HepG2 (cell line): ENCODE measurements at regions not wholly inside any gene's neighbourhood (a gene's known extent, or its start where the extent isn't known, plus 50 kb on each side); places are given as distances from the start of the nearest gene placed in this dataset.

ENCODE experiments used
- ATAC-seq: fragments of 200-7000 bp; cut with Tn5 transposase; 3 replicates; pipeline ENCODE4 v1.9.1; 2020; ENCODE audit warnings: mild to moderate bottlenecking, moderate library complexity
- BruUV-seq: library from RNA; stranded (reverse); fragments of 400-500 nt; replicated peaks from 2 replicates; lab custom pipeline; 2021; lab: Mats Ljungman, UMichigan
- CTCF ChIA-PET: fragments of 300-600 bp; formaldehyde crosslinking; extraction: SDS; loops from one replicate; lab custom pipeline; 2021; ENCODE audit warnings: low total read pairs, inconsistent platforms, low intra/inter-chr PET ratio; lab: Yijun Ruan, JAX
- POLR2A ChIA-PET: fragments of 350-600 bp; sonication (Branson Sonifier 250); formaldehyde crosslinking; loops from one replicate; lab custom pipeline; 2020; ENCODE audit warnings: antibody characterized with exemption, inconsistent platforms; lab: Yijun Ruan, JAX
- DNase-seq: peaks from one replicate; pipeline ENCODE4 v3.0.0-alpha.2; 2015; ENCODE audit warnings: low spot score
- FAIRE-seq: peaks from 3 replicates; lab custom pipeline; 2011; peaks lifted over from hg19 to GRCh38; lab: Jason Lieb, UNC
- H2AFZ ChIP-seq: one replicate; pipeline ENCODE4 v1.6.1; 2011; ENCODE audit warnings: low read length, inconsistent platforms
- H3K27ac ChIP-seq: fragments of 300-600 bp; 3 replicates; pipeline ENCODE4 v1.8.0; 2011; ENCODE audit warnings: mixed run types, mild to moderate bottlenecking, mixed read lengths, low read length, inconsistent platforms; ENCODE audit not compliant: insufficient read depth; ENCODE audit errors: extremely low read length
- H3K27me3 ChIP-seq, 2 experiments: fragments of 200-600 bp in 1 of 2; 2 replicates in 1 of 2; 3 replicates in 1 of 2; pipeline versions ENCODE4 v1.6.0 to v1.8.0; 2011; ENCODE audit warnings: low read length in 2 of 2, mild to moderate bottlenecking in 2 of 2, moderate library complexity in 2 of 2, inconsistent platforms in 1 of 2; ENCODE audit not compliant: insufficient read depth in 2 of 2, control insufficient read depth in 1 of 2
- H3K36me3 ChIP-seq, 2 experiments: fragments of 200-600 bp in 1 of 2; replicated peaks in 1 of 2; 2 replicates in 1 of 2; 3 replicates in 1 of 2; pipeline versions ENCODE4 v1.5.1 to v1.8.0; 2011; ENCODE audit warnings: low read length in 2 of 2, inconsistent platforms in 1 of 2; ENCODE audit not compliant: insufficient read depth in 2 of 2, control insufficient read depth in 1 of 2
- H3K4me1 ChIP-seq: 2 replicates; pipeline ENCODE4 v1.5.1; 2012; ENCODE audit warnings: low read length, inconsistent platforms; ENCODE audit not compliant: insufficient read depth
- H3K4me2 ChIP-seq: 2 replicates; pipeline ENCODE4 v1.6.0; 2011; ENCODE audit warnings: low read depth, low read length, inconsistent platforms
- H3K4me3 ChIP-seq, 3 experiments: fragments of 200-600 bp in 1 of 3; sonication (generic), shearing (Covaris generic) in 1 of 3; replicated peaks in 1 of 3; 2 replicates each; pipeline ENCODE4 v1.5.1; 2011 to 2016; ENCODE audit warnings: low read length in 3 of 3, inconsistent platforms in 2 of 3, low read depth in 2 of 3, mild to moderate bottlenecking in 2 of 3, control low read depth in 1 of 3, mixed read lengths in 1 of 3; ENCODE audit not compliant: insufficient read depth in 1 of 3
- H3K79me2 ChIP-seq: one replicate; pipeline ENCODE4 v1.6.1; 2011; ENCODE audit warnings: low read length, inconsistent platforms; ENCODE audit not compliant: insufficient read depth
- H3K9ac ChIP-seq: 2 replicates; pipeline ENCODE4 v1.6.0; 2011; ENCODE audit warnings: mild to moderate bottlenecking, low read depth, low read length, inconsistent platforms; ENCODE audit not compliant: insufficient read depth
- H3K9me3 ChIP-seq: 2 replicates; pipeline ENCODE4 v1.5.1; 2012; ENCODE audit warnings: mild to moderate bottlenecking, low read length
- H4K20me1 ChIP-seq: 2 replicates; pipeline ENCODE4 v1.6.0; 2011; ENCODE audit warnings: inconsistent platforms, mild to moderate bottlenecking, low read length, moderate library complexity; ENCODE audit not compliant: insufficient read depth
- CC2D1A ChIP-seq: sonication (generic); formaldehyde crosslinking; IDR thresholded peaks from 2 replicates; pipeline ENCODE4 v1.8.1; 2023; ENCODE audit warnings: mild to moderate bottlenecking, missing genetic modification reagents
- DPF2 ChIP-seq: sonication (generic); formaldehyde crosslinking; IDR thresholded peaks from 2 replicates; pipeline ENCODE4 v1.4.0; 2020; ENCODE audit warnings: mild to moderate bottlenecking, low read depth, missing genetic modification reagents, borderline replicate concordance
- HNRNPL ChIP-seq: fragments of 200-400 bp; formaldehyde crosslinking; IDR thresholded peaks from 2 replicates; pipeline ENCODE4 v1.6.1; 2017; ENCODE audit warnings: mild to moderate bottlenecking, low read depth, low read length
- MXD4 ChIP-seq: IDR thresholded peaks from 2 replicates; pipeline ENCODE4 v1.6.1; 2016; ENCODE audit warnings: mild to moderate bottlenecking, missing biosample characterization, missing genetic modification reagents
- NAIF1 ChIP-seq: sonication (generic); formaldehyde crosslinking; IDR thresholded peaks from 2 replicates; pipeline ENCODE4 v1.5.0; 2020; ENCODE audit warnings: mild to moderate bottlenecking, missing genetic modification reagents, borderline replicate concordance
- SMARCC2 ChIP-seq: fragments of 450-650 bp; IDR thresholded peaks from 2 replicates; pipeline ENCODE4 v1.6.1; 2017; ENCODE audit warnings: antibody characterized with exemption, mild to moderate bottlenecking
- SNRNP70 ChIP-seq: fragments of 200-400 bp; formaldehyde crosslinking; IDR thresholded peaks from 2 replicates; pipeline ENCODE4 v1.6.1; 2017; ENCODE audit warnings: mild to moderate bottlenecking, low read depth, low read length, moderate library complexity
- SOX5 ChIP-seq: IDR thresholded peaks from 2 replicates; pipeline ENCODE4 v1.6.1; 2016; ENCODE audit warnings: borderline replicate concordance
- TCF7L2 ChIP-seq: IDR thresholded peaks from 2 replicates; pipeline ENCODE4 v1.6.1; 2011; ENCODE audit warnings: mild to moderate bottlenecking, low read depth, low read length, moderate library complexity
- ZBTB7A ChIP-seq: sonication (generic); formaldehyde crosslinking; IDR thresholded peaks from 2 replicates; pipeline ENCODE4 v1.8.0; 2022; ENCODE audit warnings: mild to moderate bottlenecking, missing genetic modification reagents
- ZBTB7B ChIP-seq: sonication (generic); formaldehyde crosslinking; IDR thresholded peaks from 2 replicates; pipeline ENCODE4 v1.4.0; 2020; ENCODE audit warnings: missing genetic modification reagents
- ZBTB8A ChIP-seq: sonication (generic); formaldehyde crosslinking; IDR thresholded peaks from 2 replicates; pipeline ENCODE4 v1.4.0; 2020; ENCODE audit warnings: mild to moderate bottlenecking, low read depth, missing genetic modification reagents, borderline replicate concordance
- ZMAT3 ChIP-seq: sonication (generic); formaldehyde crosslinking; conservative IDR thresholded peaks from 2 replicates; pipeline ENCODE4 v1.7.0; 2021; ENCODE audit warnings: missing genetic modification reagents
- ZNF296 ChIP-seq: sonication (generic); formaldehyde crosslinking; conservative IDR thresholded peaks from 2 replicates; pipeline ENCODE4 v1.5.0; 2020; ENCODE audit warnings: mild to moderate bottlenecking, missing genetic modification reagents
- WGBS: methylation state at CpG from one replicate; pipeline ENCODE4 v1.1.6; 2017; ENCODE audit warnings: low lambda C conversion rate; 5-methylcytosine and 5-hydroxymethylcytosine counted together
- in situ Hi-C: cut with HindIII; loops from 2 replicates; pipeline ENCODE4 v1.10.0; 2017; ENCODE audit warnings: low pct_unique_long_range_greater_than_20kb; ENCODE audit not compliant: extremely low pct_ligation_motif_present
- intact Hi-C: fragments of 100-400 bp; cut with micrococcal nuclease; formaldehyde crosslinking; loops from one replicate; pipeline ENCODE4 v1.10.0; 2022; ENCODE audit not compliant: unreplicated experiment
- TF ChIP-seq, protein P1 (sequence below): sonication (generic); formaldehyde crosslinking; IDR thresholded peaks from 2 replicates; pipeline ENCODE4 v1.4.0; 2020; ENCODE audit warnings: missing genetic modification reagents
- TF ChIP-seq, protein P2 (sequence below): sonication (generic); formaldehyde crosslinking; IDR thresholded peaks from 2 replicates; pipeline ENCODE4 v1.4.0; 2020; ENCODE audit warnings: mild to moderate bottlenecking, missing genetic modification reagents

DNA sequence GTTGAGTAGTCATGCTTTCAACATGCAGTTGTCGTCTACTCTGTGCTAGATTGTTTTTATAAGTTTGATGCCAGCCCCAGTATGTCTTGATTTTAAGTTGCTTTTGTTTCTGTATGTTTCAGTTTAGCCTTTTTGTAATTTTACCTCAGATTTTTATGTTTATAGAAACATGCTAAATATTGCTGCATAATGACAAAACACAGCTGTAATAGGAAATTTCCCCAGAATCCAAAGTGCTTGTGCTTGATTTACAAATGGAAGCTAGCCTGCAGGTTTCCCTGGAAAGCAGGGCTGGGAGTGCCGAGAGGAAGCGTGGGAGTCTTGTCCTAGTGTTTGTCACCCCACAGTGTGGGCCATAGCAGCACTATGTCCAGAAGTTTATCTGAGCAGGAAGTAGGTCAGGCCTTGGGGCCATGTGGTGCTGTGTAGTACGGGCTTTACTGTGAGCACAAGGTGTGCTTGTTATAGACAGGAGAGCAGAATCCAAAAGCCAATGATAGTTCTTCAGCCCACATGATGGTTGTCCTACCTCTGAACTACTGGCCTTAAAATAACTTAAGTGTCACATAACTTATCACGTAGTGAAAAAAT lies 100.0 kb upstream of the NREP start:
- Histone ChIP-seq H3K79me2 (no peaks in the 10 kb centered on the region), H3K27ac (no peak overlapping the region), H3K4me3 (no peak overlapping the region), H3K4me1 (no peaks in the 10 kb centered on the region), H3K9me3 (no peaks in the 10 kb centered on the region), H2AFZ (no peak overlapping the region), H3K27me3 (no peaks in the 10 kb centered on the region), H3K36me3 (no peaks in the 10 kb centered on the region), H3K9ac (no peak overlapping the region), H3K4me2 (no peak overlapping the region), H4K20me1 (no peaks in the 10 kb centered on the region)
- intact Hi-C loops, result no loop called here
- ATAC-seq (no peak), FAIRE-seq (no peak), DNase-seq (no peak)
- 38% methylated on average over 4 of the region's 5 CpGs for WGBS
- POLR2A ChIA-PET, result no interaction called here
- in situ Hi-C loops, result no loop called here
- BruUV-seq, result no TSS peak
- TF ChIP-seq CC2D1A (CRISPR knock-in tag) (no peak), ZMAT3 (no peak), SMARCC2 (no peak), ZBTB7B (CRISPR knock-in tag) (no peak), ZBTB7A (CRISPR knock-in tag) (no peak), SOX5 (CRISPR knock-in tag) (no peak), TCF7L2 (no peak), ZBTB8A (CRISPR knock-in tag) (no peak), DPF2 (CRISPR knock-in tag) (no peak), SNRNP70 (no peak), HNRNPL (no peak), ZNF296 (no peak), MXD4 (no peak), NAIF1 (CRISPR knock-in tag) (no peak)
- TF ChIP-seq, protein P1, sequence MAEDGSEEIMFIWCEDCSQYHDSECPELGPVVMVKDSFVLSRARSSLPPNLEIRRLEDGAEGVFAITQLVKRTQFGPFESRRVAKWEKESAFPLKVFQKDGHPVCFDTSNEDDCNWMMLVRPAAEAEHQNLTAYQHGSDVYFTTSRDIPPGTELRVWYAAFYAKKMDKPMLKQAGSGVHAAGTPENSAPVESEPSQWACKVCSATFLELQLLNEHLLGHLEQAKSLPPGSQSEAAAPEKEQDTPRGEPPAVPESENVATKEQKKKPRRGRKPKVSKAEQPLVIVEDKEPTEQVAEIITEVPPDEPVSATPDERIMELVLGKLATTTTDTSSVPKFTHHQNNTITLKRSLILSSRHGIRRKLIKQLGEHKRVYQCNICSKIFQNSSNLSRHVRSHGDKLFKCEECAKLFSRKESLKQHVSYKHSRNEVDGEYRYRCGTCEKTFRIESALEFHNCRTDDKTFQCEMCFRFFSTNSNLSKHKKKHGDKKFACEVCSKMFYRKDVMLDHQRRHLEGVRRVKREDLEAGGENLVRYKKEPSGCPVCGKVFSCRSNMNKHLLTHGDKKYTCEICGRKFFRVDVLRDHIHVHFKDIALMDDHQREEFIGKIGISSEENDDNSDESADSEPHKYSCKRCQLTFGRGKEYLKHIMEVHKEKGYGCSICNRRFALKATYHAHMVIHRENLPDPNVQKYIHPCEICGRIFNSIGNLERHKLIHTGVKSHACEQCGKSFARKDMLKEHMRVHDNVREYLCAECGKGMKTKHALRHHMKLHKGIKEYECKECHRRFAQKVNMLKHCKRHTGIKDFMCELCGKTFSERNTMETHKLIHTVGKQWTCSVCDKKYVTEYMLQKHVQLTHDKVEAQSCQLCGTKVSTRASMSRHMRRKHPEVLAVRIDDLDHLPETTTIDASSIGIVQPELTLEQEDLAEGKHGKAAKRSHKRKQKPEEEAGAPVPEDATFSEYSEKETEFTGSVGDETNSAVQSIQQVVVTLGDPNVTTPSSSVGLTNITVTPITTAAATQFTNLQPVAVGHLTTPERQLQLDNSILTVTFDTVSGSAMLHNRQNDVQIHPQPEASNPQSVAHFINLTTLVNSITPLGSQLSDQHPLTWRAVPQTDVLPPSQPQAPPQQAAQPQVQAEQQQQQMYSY (CRISPR knock-in tag), result no peak
- TF ChIP-seq, protein P2, sequence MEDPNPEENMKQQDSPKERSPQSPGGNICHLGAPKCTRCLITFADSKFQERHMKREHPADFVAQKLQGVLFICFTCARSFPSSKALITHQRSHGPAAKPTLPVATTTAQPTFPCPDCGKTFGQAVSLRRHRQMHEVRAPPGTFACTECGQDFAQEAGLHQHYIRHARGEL (CRISPR knock-in tag), result no peak
- CTCF ChIA-PET, result no interaction called here
